ENCODE measurements at regions not wholly inside any gene's neighbourhood (a gene's known extent, or its start where the extent isn't known, plus 50 kb on each side); places are given as distances from the start of the nearest gene placed in this dataset.

DNA sequence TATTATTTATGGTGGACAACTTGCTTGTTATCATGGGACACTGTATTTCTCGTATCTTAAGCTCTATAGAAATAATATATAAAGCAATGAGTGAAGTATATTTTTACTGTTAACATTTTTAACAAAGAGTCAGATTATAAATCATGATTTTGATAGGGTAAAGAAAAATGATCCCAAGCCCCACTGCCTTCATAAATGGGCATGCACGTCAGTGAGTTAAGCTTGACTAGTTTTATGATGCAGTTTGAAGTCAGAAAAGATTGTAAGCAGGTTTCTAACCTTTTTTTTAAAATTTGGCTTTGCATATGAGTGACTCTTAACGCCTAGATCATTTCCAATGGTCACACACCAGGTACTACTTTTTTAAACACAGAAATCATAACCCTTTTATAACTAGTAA is 152.8 kb downstream of the GNAT3 start:
- DNase-seq: no peak
- Histone ChIP-seq H3K4me3 (no peak overlapping the region), H3K36me3 (replicated peaks in 1 of 2; ENCODE audit: insufficient read depth in 1 of 2, low read depth in 2 of 2) (no peaks in the 10 kb centered on the region), H3K27me3 (no peaks in the 10 kb centered on the region), H3K27ac (no peak overlapping the region), H3K9me3 (no peaks in the 10 kb centered on the region), H3K4me1 (no peaks in the 10 kb centered on the region)
- intact Hi-C loops (cut with DNase I): no loop called here
- no peak for TF ChIP-seq POLR2A (IDR thresholded peaks at IDR 0.05)
- TF ChIP-seq, protein P1, sequence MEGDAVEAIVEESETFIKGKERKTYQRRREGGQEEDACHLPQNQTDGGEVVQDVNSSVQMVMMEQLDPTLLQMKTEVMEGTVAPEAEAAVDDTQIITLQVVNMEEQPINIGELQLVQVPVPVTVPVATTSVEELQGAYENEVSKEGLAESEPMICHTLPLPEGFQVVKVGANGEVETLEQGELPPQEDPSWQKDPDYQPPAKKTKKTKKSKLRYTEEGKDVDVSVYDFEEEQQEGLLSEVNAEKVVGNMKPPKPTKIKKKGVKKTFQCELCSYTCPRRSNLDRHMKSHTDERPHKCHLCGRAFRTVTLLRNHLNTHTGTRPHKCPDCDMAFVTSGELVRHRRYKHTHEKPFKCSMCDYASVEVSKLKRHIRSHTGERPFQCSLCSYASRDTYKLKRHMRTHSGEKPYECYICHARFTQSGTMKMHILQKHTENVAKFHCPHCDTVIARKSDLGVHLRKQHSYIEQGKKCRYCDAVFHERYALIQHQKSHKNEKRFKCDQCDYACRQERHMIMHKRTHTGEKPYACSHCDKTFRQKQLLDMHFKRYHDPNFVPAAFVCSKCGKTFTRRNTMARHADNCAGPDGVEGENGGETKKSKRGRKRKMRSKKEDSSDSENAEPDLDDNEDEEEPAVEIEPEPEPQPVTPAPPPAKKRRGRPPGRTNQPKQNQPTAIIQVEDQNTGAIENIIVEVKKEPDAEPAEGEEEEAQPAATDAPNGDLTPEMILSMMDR (IDR thresholded peaks at IDR 0.05): no peak
- no peak for ATAC-seq
- 68 to 74% methylated on average over 3 of the region's 3 CpGs for WGBS, 2 donors

DNA sequence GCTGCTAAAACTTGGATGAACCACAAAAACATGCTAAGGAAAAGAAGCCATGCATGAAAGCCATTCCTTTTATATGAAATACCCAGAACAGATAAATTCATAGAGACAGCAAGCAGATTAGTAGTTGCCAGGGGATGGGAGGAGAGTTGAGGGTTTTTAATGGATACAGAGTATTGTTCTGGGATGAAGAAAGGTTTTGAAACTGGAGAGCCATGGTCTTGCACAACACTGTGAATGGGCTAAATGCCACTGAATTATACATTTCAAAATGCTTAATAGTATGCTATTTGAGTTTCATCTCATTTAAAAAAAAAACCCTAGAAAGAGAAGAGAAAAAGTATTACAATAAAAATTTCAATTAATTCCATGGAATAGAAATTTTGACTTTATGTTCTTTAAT is 154.3 kb downstream of the GNAT3 start:
- no peak for DNase-seq
- Histone ChIP-seq H3K9me3 (no peaks in the 10 kb centered on the region), H3K27ac (no peak overlapping the region), H3K27me3 (no peaks in the 10 kb centered on the region), H3K36me3 (replicated peaks in 1 of 2; ENCODE audit: insufficient read depth in 1 of 2, low read depth in 2 of 2) (no peaks in the 10 kb centered on the region), H3K4me3 (no peak overlapping the region), H3K4me1 (no peaks in the 10 kb centered on the region)
- no peak for ATAC-seq
- no peak for TF ChIP-seq POLR2A (IDR thresholded peaks at IDR 0.05)
- TF ChIP-seq, protein P1 (IDR thresholded peaks at IDR 0.05): no peak
- intact Hi-C loops (cut with DNase I): no loop called here

DNA sequence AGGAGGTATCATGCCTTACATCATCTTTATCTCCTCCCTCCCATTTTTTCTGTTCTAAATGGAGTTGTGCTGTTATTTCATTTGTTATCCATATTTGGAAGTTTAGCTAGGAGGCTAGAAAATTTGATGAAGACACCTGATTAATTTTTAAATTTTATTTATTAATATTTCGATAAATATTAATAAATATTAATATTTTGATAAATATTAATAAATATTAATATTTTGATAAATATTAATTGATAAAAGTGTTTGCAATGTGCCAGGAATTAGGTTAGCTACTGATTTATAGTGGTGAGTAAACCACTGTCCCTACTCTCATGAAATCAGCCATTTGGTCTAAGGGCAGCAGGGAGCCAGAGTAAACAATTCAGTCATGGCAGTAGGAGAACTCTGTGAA is 161.4 kb downstream of the GNAT3 start:
- intact Hi-C loops (cut with DNase I): no loop called here

DNA sequence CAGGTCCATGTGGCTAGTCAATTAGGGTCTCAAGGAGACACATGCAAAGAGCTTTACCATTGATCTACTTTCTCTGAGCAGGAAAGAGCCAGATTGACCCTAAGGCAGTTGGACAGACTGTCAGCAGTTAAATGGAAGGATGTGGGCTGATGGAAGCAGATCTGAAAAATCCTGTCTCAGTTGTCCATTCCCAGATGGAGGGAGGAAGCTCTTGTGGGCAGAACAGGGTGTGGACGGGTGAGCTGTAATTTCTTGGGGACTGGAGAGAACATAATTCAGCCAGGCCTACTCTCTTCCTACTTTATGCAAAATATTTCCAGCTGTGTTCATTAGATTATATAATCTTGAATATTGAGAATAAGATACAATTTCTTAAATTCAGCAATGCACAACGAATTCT is 163.6 kb downstream of the GNAT3 start:
- Histone ChIP-seq H3K36me3 (replicated peaks in 1 of 2; ENCODE audit: insufficient read depth in 1 of 2, low read depth in 2 of 2) (no peaks in the 10 kb centered on the region), H3K27ac (no peak overlapping the region), H3K4me1 (no peaks in the 10 kb centered on the region), H3K27me3 (no peaks in the 10 kb centered on the region), H3K4me3 (no peak overlapping the region), H3K9me3 (no peaks in the 10 kb centered on the region)
- TF ChIP-seq, protein P1 (IDR thresholded peaks at IDR 0.05): no peak
- no peak for TF ChIP-seq POLR2A (IDR thresholded peaks at IDR 0.05)
- intact Hi-C loops (cut with DNase I): no loop called here
- no peak for DNase-seq
- ATAC-seq: no peak
- WGBS, 2 donors: 61 to 64% methylated on average over 2 of the region's 2 CpGs

More for the DNA sequence above, 161.4 kb downstream of the GNAT3 start:
- TF ChIP-seq, protein P1 (IDR thresholded peaks at IDR 0.05): no peak
- TF ChIP-seq POLR2A (IDR thresholded peaks at IDR 0.05): no peak
- Histone ChIP-seq H3K36me3 (replicated peaks in 1 of 2; ENCODE audit: insufficient read depth in 1 of 2, low read depth in 2 of 2) (no peaks in the 10 kb centered on the region), H3K4me3 (no peak overlapping the region), H3K9me3 (no peaks in the 10 kb centered on the region), H3K4me1 (no peaks in the 10 kb centered on the region), H3K27me3 (no peaks in the 10 kb centered on the region), H3K27ac (no peak overlapping the region)
- DNase-seq (no peak), ATAC-seq (no peak)
- WGBS, 2 donors: 44 to 83% methylated on average over 1 of the region's 1 CpG

DNA sequence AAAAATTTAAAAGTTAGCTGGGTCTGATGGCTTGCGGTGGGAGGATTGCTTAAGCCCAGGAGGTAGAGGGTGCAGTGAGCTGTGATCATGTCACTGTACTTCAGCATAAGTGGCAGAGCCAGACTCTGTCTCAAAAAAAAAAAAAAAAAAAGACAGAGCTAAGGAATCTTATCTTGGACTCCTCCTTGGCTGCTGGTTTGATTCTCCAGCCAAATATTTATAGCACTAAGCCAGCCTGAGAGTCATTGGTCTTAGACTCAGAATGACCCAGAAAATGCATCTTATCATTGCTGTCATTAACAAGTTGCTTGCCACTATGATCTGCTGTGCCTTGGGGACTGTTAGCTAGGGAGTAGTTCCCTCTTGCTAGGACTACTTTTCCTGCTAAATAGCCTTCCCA is 164.7 kb downstream of the GNAT3 start:
- WGBS, 2 donors: 92 to 100% methylated on average over 1 of the region's 1 CpG
- Histone ChIP-seq H3K27ac (no peak overlapping the region), H3K27me3 (no peaks in the 10 kb centered on the region), H3K9me3 (no peaks in the 10 kb centered on the region), H3K4me3 (no peak overlapping the region), H3K4me1 (no peaks in the 10 kb centered on the region), H3K36me3 (replicated peaks in 1 of 2; ENCODE audit: insufficient read depth in 1 of 2, low read depth in 2 of 2) (no peaks in the 10 kb centered on the region)
- intact Hi-C loops (cut with DNase I): no loop called here
- TF ChIP-seq, protein P1 (IDR thresholded peaks at IDR 0.05): no peak
- no peak for TF ChIP-seq POLR2A (IDR thresholded peaks at IDR 0.05)
- DNase-seq: no peak
- ATAC-seq: no peak

Data from body of pancreas (tissue), 4 donors.